ENCODE measurements at regions not wholly inside any gene's neighbourhood (a gene's known extent, or its start where the extent isn't known, plus 50 kb on each side); places are given as distances from the start of the nearest gene placed in this dataset.

DNA sequence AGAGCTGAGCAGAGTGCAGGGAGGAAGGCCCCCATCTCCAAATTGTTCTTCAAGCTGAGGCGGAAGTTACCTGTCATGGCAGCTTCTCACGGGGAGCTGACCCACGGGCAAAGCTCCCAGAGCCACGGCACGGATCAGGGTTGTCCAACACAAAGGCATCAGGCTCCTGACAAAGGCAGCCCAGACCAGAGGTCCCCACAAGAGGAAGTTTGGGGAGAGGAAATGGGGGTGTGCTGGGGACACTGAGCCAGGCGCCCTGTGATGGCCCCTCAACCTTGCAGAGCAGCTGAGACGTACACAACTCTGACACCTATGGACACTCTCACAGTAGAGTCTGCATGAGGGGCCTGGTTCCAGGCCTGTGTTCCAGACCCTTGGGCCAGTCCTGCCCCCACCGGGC, 95.6 kb downstream of the CTTN start:
- H3K9ac ChIP-seq (ENCODE audit: low read depth in 1 of 2, low read length in 2 of 2) = no peak overlapping the region
- no peak overlapping the region for H3K4me3 ChIP-seq (ENCODE audit: low read depth in 1 of 3, low read length in 3 of 3)
- no peak for DNase-seq (ENCODE audit: low spot score)
- peaks cover 0 to 3% (median 0%) of the 10 kb centered on the region in 4 donors for H3K4me1 ChIP-seq (ENCODE audit: control insufficient read depth in 4 of 4, insufficient read depth in 4 of 4, low read length in 3 of 4)
- 94% methylated on average over 8 of the region's 8 CpGs for WGBS
- peaks cover 0 to 4% (median under 1%) of the 10 kb centered on the region in 4 donors for H3K9me3 ChIP-seq (ENCODE audit: control insufficient read depth in 4 of 4, low read length in 3 of 4)
- peaks cover 0 to 2% (median 0%) of the 10 kb centered on the region in 4 donors for H3K36me3 ChIP-seq (ENCODE audit: control insufficient read depth in 4 of 4, insufficient read depth in 3 of 4, low read depth in 1 of 4, low read length in 3 of 4)
- H3K27ac ChIP-seq (ENCODE audit: low read depth in 1 of 2, low read length in 2 of 2) = no peak overlapping the region
- TF ChIP-seq HNF4G (IDR thresholded peaks at IDR 0.05) (no peak), YY1 (IDR thresholded peaks at IDR 0.05) (no peak), TAF1 (conservative IDR thresholded peaks at IDR 0.05) (no peak), NR2F2 (IDR thresholded peaks at IDR 0.05) (no peak), RAD21 (IDR thresholded peaks at IDR 0.05) (no peak)
- no peaks in the 10 kb centered on the region for H3K27me3 ChIP-seq (ENCODE audit: control insufficient read depth in 4 of 4, insufficient read depth in 4 of 4, low read length in 3 of 4)

DNA sequence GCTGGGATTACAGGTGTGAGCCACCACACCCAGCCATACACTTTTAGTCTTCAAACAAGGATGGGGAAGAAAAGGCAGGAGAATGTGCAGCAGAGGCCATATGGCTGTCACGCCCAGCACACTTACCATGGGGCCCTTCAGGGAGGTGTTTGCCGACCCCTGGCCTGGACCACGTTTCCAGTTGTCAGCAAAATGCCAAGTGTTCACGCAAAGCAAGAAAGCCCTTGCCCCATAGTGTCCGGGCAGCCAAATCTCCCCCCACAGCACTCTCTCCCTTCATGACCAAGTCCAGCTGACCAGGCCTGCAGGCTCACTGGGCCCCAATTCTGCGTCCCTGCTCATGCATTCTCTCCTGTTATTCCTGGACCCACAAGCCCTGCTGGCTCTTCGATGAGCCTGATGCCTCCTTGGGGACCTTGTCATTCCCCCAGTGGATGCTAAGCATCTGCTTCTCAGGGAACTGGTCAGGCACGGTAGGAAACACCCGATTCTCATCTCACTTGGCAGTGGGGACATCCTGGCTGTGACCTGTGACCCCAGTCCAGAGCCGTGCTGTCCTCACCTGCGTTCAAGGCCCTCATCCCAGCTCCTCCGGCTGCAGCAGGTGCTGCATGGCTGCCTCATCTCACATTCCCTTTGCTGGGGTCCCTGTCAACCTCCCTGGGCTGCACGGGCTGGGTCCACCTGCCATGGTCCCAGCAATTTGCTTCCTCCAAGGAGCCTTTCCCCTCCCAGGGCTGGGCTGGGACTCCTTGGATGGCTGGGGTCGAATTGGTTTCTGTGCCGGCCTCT, 96.4 kb downstream of the CTTN start:
- Histone ChIP-seq H3K4me3 (ENCODE audit: low read depth in 1 of 3, low read length in 3 of 3) (no peak overlapping the region), H3K27me3 (ENCODE audit: control insufficient read depth in 4 of 4, insufficient read depth in 4 of 4, low read length in 3 of 4) (no peaks in the 10 kb centered on the region), H3K9me3 (ENCODE audit: control insufficient read depth in 4 of 4, low read length in 3 of 4) (peaks cover 0 to 4% (median under 1%) of the 10 kb centered on the region in 4 donors), H3K4me1 (ENCODE audit: control insufficient read depth in 4 of 4, insufficient read depth in 4 of 4, low read length in 3 of 4) (peaks cover 0 to 3% (median 0%) of the 10 kb centered on the region in 4 donors), H3K27ac (ENCODE audit: low read depth in 1 of 2, low read length in 2 of 2) (no peak overlapping the region), H3K36me3 (ENCODE audit: control insufficient read depth in 4 of 4, insufficient read depth in 3 of 4, low read depth in 1 of 4, low read length in 3 of 4) (peaks cover 0 to 2% (median 0%) of the 10 kb centered on the region in 4 donors), H3K9ac (ENCODE audit: low read depth in 1 of 2, low read length in 2 of 2) (no peak overlapping the region)
- TF ChIP-seq YY1 (IDR thresholded peaks at IDR 0.05) (no peak), RAD21 (IDR thresholded peaks at IDR 0.05) (no peak), HNF4G (IDR thresholded peaks at IDR 0.05) (no peak), RXRA (IDR thresholded peaks at IDR 0.05) (no peak), NR2F2 (IDR thresholded peaks at IDR 0.05) (no peak), SP1 (IDR thresholded peaks at IDR 0.05) (no peak), GABPA (IDR thresholded peaks at IDR 0.05 in 1 of 2, conservative IDR thresholded peaks at IDR 0.05 in 1 of 2) (no peak), FOXA1 (IDR thresholded peaks at IDR 0.05) (no peak), TAF1 (conservative IDR thresholded peaks at IDR 0.05) (no peak), JUND (IDR thresholded peaks at IDR 0.05) (no peak), FOXA2 (IDR thresholded peaks at IDR 0.05) (no peak), REST (IDR thresholded peaks at IDR 0.05) (no peak), HNF4A (conservative IDR thresholded peaks at IDR 0.05) (no peak), EGR1 (IDR thresholded peaks at IDR 0.05; ENCODE audit: low read depth in 2 of 2) (no peak)
- TF ChIP-seq, protein P1, sequence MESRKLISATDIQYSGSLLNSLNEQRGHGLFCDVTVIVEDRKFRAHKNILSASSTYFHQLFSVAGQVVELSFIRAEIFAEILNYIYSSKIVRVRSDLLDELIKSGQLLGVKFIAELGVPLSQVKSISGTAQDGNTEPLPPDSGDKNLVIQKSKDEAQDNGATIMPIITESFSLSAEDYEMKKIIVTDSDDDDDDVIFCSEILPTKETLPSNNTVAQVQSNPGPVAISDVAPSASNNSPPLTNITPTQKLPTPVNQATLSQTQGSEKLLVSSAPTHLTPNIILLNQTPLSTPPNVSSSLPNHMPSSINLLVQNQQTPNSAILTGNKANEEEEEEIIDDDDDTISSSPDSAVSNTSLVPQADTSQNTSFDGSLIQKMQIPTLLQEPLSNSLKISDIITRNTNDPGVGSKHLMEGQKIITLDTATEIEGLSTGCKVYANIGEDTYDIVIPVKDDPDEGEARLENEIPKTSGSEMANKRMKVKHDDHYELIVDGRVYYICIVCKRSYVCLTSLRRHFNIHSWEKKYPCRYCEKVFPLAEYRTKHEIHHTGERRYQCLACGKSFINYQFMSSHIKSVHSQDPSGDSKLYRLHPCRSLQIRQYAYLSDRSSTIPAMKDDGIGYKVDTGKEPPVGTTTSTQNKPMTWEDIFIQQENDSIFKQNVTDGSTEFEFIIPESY (IDR thresholded peaks at IDR 0.05) = no peak
- TF ChIP-seq, protein P2, sequence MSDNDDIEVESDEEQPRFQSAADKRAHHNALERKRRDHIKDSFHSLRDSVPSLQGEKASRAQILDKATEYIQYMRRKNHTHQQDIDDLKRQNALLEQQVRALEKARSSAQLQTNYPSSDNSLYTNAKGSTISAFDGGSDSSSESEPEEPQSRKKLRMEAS (IDR thresholded peaks at IDR 0.05) = no peak
- TF ChIP-seq, protein P3, sequence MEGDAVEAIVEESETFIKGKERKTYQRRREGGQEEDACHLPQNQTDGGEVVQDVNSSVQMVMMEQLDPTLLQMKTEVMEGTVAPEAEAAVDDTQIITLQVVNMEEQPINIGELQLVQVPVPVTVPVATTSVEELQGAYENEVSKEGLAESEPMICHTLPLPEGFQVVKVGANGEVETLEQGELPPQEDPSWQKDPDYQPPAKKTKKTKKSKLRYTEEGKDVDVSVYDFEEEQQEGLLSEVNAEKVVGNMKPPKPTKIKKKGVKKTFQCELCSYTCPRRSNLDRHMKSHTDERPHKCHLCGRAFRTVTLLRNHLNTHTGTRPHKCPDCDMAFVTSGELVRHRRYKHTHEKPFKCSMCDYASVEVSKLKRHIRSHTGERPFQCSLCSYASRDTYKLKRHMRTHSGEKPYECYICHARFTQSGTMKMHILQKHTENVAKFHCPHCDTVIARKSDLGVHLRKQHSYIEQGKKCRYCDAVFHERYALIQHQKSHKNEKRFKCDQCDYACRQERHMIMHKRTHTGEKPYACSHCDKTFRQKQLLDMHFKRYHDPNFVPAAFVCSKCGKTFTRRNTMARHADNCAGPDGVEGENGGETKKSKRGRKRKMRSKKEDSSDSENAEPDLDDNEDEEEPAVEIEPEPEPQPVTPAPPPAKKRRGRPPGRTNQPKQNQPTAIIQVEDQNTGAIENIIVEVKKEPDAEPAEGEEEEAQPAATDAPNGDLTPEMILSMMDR (IDR thresholded peaks at IDR 0.05; ENCODE audit: low read depth, low read length, missing input control) = no peak
- TF ChIP-seq, protein P4, sequence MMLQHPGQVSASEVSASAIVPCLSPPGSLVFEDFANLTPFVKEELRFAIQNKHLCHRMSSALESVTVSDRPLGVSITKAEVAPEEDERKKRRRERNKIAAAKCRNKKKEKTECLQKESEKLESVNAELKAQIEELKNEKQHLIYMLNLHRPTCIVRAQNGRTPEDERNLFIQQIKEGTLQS (IDR thresholded peaks at IDR 0.05) = no peak
- DNase-seq (ENCODE audit: low spot score) = no peak
- 93% methylated on average over 15 of the region's 15 CpGs for WGBS

All from liver (tissue), 8 donors.